CMK (cell line): ENCODE measurements at regions not wholly inside any gene's neighbourhood (a gene's known extent, or its start where the extent isn't known, plus 50 kb on each side); places are given as distances from the start of the nearest gene placed in this dataset.
A peak's percentile ranks its signal among the peaks of the same experiment; 100 is the strongest.

Source experiments
- DNase-seq: peaks from one replicate; pipeline ENCODE4 v3.0.0-alpha.2; 2010; ENCODE audit warnings: low read depth

DNA sequence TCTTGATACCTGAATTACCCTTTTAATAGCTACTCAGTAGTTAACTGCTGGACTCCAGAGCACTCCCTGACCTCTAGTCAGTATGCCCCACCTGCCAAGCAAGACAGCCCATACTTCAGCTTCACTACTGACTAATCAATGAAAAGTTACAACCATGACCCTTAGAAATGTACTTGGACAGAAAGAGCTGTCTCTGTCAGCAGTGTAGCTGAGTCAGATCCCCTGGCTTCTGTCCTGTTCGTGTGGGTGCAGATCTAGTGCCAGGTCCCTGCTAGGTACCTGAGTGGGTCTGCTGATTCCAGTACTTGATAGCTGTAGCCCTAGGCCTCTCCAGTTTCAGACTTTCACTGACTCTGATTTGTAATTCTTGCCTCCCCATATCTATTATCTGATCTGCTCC is 265.8 kb upstream of the POU2AF2 start:
- DNase-seq, result no peak

DNA sequence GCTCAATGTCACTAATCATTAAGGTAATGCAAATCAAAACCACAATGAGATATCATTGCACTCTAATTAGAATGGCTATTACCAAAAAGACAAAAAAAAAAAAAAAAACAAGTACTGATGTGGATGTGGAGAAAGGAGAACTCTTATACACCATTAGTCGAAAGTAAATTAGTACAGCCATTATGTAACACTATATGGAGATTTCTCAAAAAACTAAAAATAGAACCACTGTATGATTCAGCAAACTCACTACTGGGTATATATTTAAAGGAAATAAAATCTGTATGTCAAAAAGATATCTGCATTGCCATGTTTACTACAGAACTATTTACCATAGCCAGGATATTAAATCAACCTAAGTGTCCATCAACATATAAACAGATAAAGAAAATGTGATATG is 265.4 kb upstream of the ARHGAP20 start:
- no peak for DNase-seq

DNA sequence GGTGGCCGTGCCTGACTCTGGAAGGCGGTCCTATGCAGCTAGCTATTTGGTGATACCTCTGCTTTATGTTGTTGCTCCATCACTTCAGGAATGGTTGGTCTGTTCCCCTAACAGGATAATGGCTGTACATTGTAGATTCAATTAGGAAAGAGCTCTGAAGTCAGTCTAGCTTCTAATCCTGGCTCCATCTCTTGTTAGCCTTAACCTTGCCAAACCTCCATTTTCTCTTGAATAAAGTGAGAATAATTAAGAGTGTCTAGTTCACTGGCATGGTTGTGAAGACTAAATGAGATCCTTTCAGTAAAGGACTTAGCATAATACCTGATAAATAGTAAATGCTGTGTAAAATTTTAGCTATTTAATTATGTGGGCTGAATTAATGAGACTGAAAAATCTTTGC is 262.5 kb upstream of the ARHGAP20 start:
- no peak for DNase-seq

DNA sequence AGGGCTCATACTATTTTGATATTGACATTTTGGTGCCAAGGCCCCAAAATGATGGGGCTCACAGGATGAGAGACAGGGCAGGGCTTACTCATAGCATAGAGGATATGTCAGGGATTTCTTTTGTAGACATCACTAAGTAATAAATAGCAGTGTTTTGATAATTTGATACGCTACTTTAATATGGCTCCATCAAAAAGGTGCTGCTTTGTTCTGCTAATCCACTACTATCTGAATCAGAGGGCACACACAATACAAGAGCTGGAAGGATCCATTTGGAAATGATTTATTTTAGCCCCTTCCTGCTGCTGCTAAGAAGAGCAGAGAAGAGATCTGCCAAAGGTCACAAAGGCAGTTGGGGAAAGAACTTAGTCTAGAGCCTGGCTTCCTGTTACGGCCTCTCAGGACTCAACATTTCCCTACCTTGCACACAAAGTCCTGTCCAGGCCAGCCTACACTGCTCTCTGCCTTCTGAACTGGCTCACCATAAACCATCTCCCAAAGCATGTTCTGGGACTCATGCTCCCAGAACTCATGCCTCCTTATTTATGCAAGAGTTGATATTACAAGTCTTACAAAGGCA is 261.3 kb upstream of the ARHGAP20 start:
- DNase-seq, result no peak

GRCh38 chr11:110972640-110973039 is 260.4 kb upstream of the ARHGAP20 start:
- no peak for DNase-seq

DNA sequence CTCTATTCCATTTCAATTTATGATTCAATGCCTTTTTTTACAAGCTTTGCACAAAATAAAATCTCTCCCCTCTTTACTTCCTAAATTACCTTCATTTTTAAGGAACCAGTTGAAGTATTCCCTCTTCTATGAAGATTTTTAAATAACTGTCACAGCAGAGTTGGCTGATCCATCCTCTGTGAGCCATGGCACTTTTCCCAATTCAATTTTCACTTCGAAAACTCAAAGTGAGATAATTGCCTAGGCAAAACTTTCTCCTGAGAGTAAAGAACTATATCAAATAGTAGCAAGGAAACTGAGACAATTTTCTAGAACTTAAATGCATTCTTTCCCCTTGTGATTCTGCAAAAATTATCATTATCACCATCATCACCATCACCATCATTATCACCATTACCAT is 259.9 kb upstream of the ARHGAP20 start:
- DNase-seq, result no peak

DNA sequence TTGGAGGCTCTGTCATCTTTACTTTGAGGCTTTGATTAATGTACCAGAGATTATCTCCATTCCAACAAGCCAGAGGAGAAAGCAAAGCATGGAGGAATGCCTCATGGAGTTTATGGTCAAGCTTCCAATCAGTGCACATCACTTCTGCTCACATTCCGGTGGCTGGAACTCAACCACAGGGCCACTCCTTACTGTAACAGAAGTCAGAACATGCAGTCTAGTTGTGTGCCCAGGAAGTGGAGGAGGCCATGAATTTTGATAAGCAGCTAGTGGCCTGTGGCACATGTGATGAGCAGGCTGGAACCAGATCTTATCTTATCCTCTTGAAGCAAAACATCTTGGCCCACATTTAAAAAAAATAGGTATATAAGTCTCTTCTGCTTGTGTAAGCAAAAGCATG is 258.9 kb upstream of the ARHGAP20 start:
- DNase-seq, result peak; percentile 52

DNA sequence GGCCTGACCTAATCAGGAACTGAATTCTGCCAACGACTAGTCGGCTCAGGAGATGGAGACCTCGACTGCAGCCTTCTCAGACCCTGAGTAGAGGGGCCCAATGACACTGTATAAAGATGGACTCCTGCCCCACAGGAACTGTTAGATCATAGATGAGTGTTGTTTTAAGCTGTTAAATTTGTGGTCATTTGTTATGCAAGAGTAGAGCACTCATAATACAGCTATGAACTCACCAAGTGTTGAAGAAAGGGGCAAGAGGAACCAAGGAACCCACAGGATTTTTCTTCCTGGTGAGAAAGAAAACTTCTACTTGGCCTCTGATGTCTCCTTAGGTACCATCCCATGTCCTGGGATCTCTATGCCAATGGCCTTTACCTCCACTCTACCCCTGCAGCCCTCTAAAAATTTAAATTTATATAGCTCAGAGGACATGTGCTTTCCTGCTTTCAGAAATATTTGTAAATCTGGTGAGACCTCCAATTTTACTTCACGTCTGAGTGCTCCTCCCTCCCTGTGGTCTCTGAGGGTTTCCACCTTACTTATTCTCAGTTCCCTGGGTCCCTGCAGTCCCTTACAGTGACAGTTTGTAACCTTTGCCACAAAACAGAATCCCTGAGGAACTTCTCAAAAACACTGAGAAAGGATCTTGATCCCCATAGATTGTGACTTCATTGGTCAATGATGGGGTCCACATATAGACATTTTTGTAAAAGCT is 256.3 kb upstream of the ARHGAP20 start:
- no peak for DNase-seq

DNA sequence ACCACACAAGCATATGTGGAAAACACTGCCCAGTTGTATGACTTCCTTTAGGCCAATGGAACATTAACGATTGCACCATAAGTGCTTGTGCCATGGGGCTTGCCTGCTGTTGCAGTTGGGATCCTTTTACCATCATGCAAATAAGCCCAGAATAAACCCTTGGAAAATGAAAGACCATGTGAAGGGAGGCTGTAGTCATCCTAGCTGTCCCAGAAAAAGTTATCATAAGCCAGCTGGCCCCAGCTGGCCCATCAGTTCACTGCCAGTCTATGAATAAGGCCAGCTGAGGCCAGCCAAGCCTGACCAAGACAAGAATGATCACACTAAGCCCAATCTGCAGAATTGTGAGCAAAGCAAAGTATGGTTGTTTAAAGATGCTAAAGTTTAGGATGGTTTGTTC is 253.9 kb upstream of the ARHGAP20 start:
- DNase-seq, result no peak

- no peak for DNase-seq
Measured at GRCh38 chr11:110962921-110963320, 250.7 kb upstream of the ARHGAP20 start.

- DNase-seq, result no peak
Measured at GRCh38 chr11:110960167-110960566, 247.9 kb upstream of the ARHGAP20 start.

DNA sequence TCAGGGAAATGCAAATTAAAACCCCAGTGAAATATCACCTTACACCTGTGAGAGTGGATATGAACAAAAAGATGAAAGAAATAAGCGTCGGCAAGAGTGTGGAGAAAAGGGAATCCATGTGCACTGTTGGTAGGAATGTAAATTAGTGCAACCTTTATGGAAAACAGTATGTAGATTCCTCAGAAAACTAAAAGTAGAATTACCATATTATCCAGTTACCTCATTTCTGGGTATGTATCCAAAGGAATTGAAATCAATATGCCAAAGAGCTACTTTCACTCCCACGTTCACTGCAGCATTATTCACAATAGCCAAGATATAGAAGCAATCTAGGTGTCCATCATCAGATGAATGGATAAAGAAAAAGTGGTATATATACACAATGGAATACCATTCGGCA is 246.0 kb upstream of the ARHGAP20 start:
- DNase-seq, result no peak

GRCh38 chr11:110955776-110956175 is 243.5 kb upstream of the ARHGAP20 start:
- no peak for DNase-seq

DNA sequence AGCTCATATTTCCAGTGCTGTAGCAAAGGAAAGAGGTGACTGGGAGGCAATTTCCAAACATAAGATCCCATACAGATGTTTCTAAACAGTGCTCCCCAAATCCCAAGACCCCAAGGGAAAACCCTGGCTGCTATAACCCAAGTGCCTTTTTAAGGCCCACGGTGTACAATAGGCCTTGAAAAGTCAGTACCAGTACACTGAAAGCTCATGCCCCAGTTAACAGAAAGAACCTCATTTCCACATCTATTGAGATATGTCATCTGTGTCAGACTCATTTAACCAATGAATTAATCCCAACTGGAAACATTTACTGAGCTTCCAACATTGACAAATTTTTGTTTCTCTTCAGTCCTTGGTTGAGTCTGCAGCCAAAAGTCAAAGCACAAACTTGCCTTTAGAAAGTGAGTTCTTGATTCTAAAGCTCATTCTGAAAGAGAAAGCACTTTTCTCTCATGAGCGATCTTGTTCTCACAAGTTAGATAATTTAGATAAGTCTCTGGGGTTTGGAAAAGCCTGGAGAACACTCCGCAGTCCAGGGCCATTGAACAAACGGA is 239.8 kb upstream of the ARHGAP20 start:
- DNase-seq, result no peak

- DNase-seq, result no peak
Measured at GRCh38 chr11:110951037-110951949, 239.1 kb upstream of the ARHGAP20 start.

GRCh38 chr11:110948112-110948511 is 235.9 kb upstream of the ARHGAP20 start:
- DNase-seq, result no peak

DNA sequence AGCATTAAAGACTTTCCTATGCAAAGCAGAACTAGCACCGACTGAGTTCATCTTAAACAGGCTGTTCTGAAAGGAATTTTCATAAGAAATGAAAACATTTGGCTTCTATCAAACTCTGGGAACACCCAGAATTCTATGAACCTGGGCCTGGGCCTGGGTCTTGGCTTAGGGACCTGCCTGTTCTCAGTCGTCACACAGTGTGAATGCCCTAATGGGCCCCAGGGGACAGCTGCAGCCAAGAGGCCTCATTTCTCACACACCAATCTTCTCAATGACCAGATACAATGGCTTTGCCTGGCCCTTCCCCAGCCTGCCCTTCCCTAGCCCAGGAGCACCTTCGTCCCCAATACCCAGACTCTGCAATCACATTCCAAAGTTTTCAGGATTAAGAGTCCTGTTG is 234.9 kb upstream of the ARHGAP20 start:
- no peak for DNase-seq

DNA sequence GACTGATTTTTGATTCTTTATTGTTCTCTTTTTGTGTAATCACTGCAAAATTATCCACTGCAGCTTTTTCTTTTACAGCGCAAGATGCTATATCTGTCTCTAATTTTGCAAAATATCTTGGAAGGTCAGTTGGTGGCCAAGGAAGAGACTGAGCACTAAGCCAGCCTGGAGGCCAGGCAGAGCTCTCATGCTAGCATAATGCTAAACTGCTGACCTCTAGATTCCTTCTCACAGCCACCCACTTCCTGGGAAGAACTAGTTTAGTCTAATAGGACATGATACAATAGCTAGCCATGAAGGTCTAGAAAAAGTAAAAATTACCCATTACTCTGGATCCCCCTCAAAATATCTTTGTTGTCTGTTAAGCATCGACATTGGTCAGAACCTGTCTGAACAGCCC is 227.2 kb upstream of the ARHGAP20 start:
- no peak for DNase-seq

DNA sequence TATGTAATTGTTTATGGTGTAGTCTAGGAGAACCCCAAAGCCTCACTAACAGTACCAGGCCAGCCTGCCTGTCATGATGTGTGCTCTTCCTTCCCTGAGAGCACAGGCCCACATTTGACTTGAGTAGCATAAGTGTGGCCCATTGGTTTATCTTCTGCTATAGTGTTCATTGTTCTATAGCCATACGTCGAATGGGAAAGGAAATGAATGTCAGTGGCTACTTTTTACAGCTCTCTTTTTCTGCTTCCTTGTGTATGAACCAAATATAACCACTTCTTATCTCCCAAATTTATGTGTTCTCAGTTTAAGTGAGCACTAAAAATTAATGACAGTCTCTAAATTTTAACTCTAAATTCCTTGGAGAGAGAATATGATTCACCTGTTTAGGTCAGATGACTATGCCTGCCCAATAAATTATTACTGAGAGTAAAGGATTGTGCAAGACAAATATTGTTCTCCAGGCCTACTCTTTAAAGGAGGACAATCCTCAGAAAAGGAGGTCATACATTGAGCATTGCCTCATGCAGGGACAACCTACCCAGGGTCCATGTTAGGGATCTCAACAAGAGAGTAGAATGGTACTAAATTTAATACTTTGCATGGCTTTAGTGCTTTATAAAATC is 222.9 kb upstream of the ARHGAP20 start:
- DNase-seq, result no peak

- no peak for DNase-seq
Measured at GRCh38 chr11:110929129-110929528, 216.9 kb upstream of the ARHGAP20 start.

DNA sequence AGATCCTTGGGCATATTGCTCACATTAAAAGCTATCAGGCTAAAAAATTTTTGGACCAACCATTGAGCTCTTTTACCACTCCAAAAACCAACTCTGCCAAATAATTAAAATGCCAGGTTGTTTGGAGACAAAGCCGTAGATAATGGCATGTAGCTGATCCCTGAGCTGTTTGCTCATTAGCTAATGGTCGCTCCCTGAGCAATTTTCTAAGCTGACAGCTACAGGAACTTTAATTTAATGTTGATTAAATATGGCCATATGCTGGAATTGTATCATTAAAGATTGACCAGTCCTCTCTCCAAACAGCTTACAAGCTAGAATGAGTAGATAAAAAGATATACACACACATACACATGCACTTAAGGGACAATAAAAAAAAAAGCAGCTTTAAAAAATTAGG is 216.2 kb upstream of the ARHGAP20 start:
- no peak for DNase-seq
